SK-N-SH (cell line): ENCODE measurements at regions not wholly inside any gene's neighbourhood (a gene's known extent, or its start where the extent isn't known, plus 50 kb on each side); places are given as distances from the start of the nearest gene placed in this dataset.

Experiments
- CTCF ChIA-PET: fragments of 300-600, 350-600 bp; formaldehyde crosslinking; extraction: SDS; loops from one replicate; lab custom pipeline; 2021; lab: Yijun Ruan, JAX
- POLR2A ChIA-PET: fragments of 350-600 bp; sonication (Branson Sonifier 250); formaldehyde crosslinking; extraction: SDS; loops from one replicate; lab custom pipeline; 2020; ENCODE audit warnings: antibody characterized with exemption, inconsistent platforms; lab: Yijun Ruan, JAX
- DNase-seq: peaks from one replicate; pipeline ENCODE4 v3.0.0; 2012
- H2AFZ ChIP-seq: fragments of 200-600 bp; sonication (generic); 2 replicates; pipeline ENCODE4 v1.8.1; 2016; ENCODE audit warnings: antibody characterized with exemption, mild to moderate bottlenecking, low read depth
- H3F3A ChIP-seq: fragments of 200-600 bp; sonication (generic); replicated peaks from 2 replicates; pipeline ENCODE3; 2016; ENCODE audit warnings: antibody characterized with exemption, mild to moderate bottlenecking; ENCODE audit not compliant: insufficient read depth
- H3K27ac ChIP-seq, 2 experiments: fragments of 200-500 bp in 1 of 2; fragments of 200-600 bp in 1 of 2; sonication (Bioruptor generic) in 1 of 2; sonication (generic), shearing (Covaris generic) in 1 of 2; 2 replicates each; pipeline versions ENCODE4 v1.5.1 to v1.6.1; 2014 to 2016; ENCODE audit warnings: low read depth in 2 of 2, inconsistent platforms in 1 of 2, low read length in 1 of 2, mild to moderate bottlenecking in 1 of 2, mixed read lengths in 1 of 2
- H3K27me3 ChIP-seq: fragments of 200-600 bp; sonication (generic), shearing (Covaris generic); 2 replicates; pipeline ENCODE4 v1.6.1; 2016; ENCODE audit warnings: mixed run types; ENCODE audit not compliant: insufficient read depth
- H3K36me3 ChIP-seq, 2 experiments: fragments of 200-500 bp in 1 of 2; fragments of 200-600 bp in 1 of 2; sonication (Bioruptor generic) in 1 of 2; sonication (generic) in 1 of 2; replicated peaks in 1 of 2; 2 replicates each; pipeline versions ENCODE3 to v1.5.1; 2014 to 2016; ENCODE audit warnings: low read length in 1 of 2, mild to moderate bottlenecking in 1 of 2; ENCODE audit not compliant: insufficient read depth in 2 of 2, control insufficient read depth in 1 of 2
- H3K4me1 ChIP-seq, 2 experiments: fragments of 200-500 bp in 1 of 2; fragments of 200-600 bp in 1 of 2; sonication (Bioruptor generic) in 1 of 2; sonication (generic), shearing (Covaris generic) in 1 of 2; 2 replicates each; pipeline versions ENCODE4 v1.5.1 to v1.6.1; 2014 to 2016; ENCODE audit warnings: low read depth in 1 of 2, low read length in 1 of 2, mixed run types in 1 of 2; ENCODE audit not compliant: insufficient read depth in 2 of 2, control insufficient read depth in 1 of 2
- H3K4me2 ChIP-seq: fragments of 200-600 bp; sonication (generic), shearing (Covaris generic); 2 replicates; pipeline ENCODE4 v1.6.1; 2017; ENCODE audit warnings: mixed run types
- H3K4me3 ChIP-seq, 2 experiments: fragments of 200-500 bp in 1 of 2; fragments of 200-600 bp in 1 of 2; sonication (Bioruptor generic) in 1 of 2; sonication (generic), shearing (Covaris generic) in 1 of 2; 2 replicates each; pipeline versions ENCODE4 v1.5.1 to v1.8.1; 2014 to 2016; ENCODE audit warnings: low read depth in 2 of 2, inconsistent platforms in 1 of 2, low read length in 1 of 2, mild to moderate bottlenecking in 1 of 2, mixed read lengths in 1 of 2, moderate library complexity in 1 of 2
- H3K79me2 ChIP-seq: fragments of 200-600 bp; sonication (generic); 2 replicates; pipeline ENCODE4 v1.8.1; 2017; ENCODE audit warnings: mild to moderate bottlenecking; ENCODE audit not compliant: insufficient read depth
- H3K9ac ChIP-seq: fragments of 200-600 bp; sonication (generic); 2 replicates; pipeline ENCODE4 v1.6.1; 2017; ENCODE audit warnings: mixed run types
- H3K9me2 ChIP-seq: fragments of 200-600 bp; sonication (generic); 2 replicates; pipeline ENCODE4 v1.6.1; 2017; ENCODE audit warnings: mixed run types
- H3K9me3 ChIP-seq: fragments of 200-600 bp; sonication (generic); 2 replicates; pipeline ENCODE4 v1.6.1; 2017; ENCODE audit warnings: mixed run types, mild to moderate bottlenecking, moderate library complexity
- H4K20me1 ChIP-seq: fragments of 200-600 bp; sonication (generic); 2 replicates; pipeline ENCODE4 v1.6.1; 2017; ENCODE audit warnings: mild to moderate bottlenecking, mixed run types; ENCODE audit not compliant: insufficient read depth
- ELF1 ChIP-seq: IDR thresholded peaks from 2 replicates; pipeline ENCODE4 v1.4.0; 2012
- FOSL2 ChIP-seq: IDR thresholded peaks from 2 replicates; pipeline ENCODE4 v1.4.0; 2012; ENCODE audit warnings: low read depth, mild to moderate bottlenecking, moderate library complexity, borderline replicate concordance
- FOXJ3 ChIP-seq: sonication (generic); formaldehyde crosslinking; IDR thresholded peaks from 2 replicates; pipeline ENCODE4 v1.5.1; 2020; ENCODE audit warnings: mild to moderate bottlenecking, missing genetic modification reagents
- GABPA ChIP-seq: IDR thresholded peaks from 2 replicates; pipeline ENCODE4 v1.4.0; 2012; ENCODE audit warnings: low read depth, mild to moderate bottlenecking
- GATA2 ChIP-seq: sonication (generic); formaldehyde crosslinking; IDR thresholded peaks from 2 replicates; pipeline ENCODE4 v1.5.0; 2020; ENCODE audit warnings: mild to moderate bottlenecking, missing genetic modification reagents
- JUND ChIP-seq: IDR thresholded peaks from 2 replicates; pipeline ENCODE4 v1.4.0; 2012
- POLR2AphosphoS5 ChIP-seq: IDR thresholded peaks from 2 replicates; pipeline ENCODE4 v1.6.1; 2012; ENCODE audit warnings: low read depth, low read length
- RXRA ChIP-seq: IDR thresholded peaks from 2 replicates; pipeline ENCODE4 v1.4.0; 2012; ENCODE audit warnings: low read depth, mild to moderate bottlenecking, borderline replicate concordance
- SIN3A ChIP-seq: IDR thresholded peaks from 2 replicates; pipeline ENCODE4 v1.6.1; 2012; ENCODE audit warnings: low read depth, mild to moderate bottlenecking, low read length, moderate library complexity, borderline replicate concordance
- SMC3 ChIP-seq: IDR thresholded peaks from 2 replicates; pipeline ENCODE4 v1.6.1; 2012; ENCODE audit warnings: low read depth, low read length, improper control_type of control experiment
- TAF1 ChIP-seq: IDR thresholded peaks from 2 replicates; pipeline ENCODE4 v1.6.1; 2012; ENCODE audit warnings: low read depth, mild to moderate bottlenecking, low read length, moderate library complexity, borderline replicate concordance
- TCF12 ChIP-seq: IDR thresholded peaks from 2 replicates; pipeline ENCODE4 v1.4.0; 2012
- WGBS: methylation state at CpG from one replicate; pipeline ENCODE4 v1.1.6; 2017; ENCODE audit warnings: low lambda C conversion rate; 5-methylcytosine and 5-hydroxymethylcytosine counted together
- TF ChIP-seq, protein P1 (sequence below): IDR thresholded peaks from 2 replicates; pipeline ENCODE4 v1.6.1; 2012; ENCODE audit warnings: mild to moderate bottlenecking, low read depth, low read length, moderate library complexity
- TF ChIP-seq, protein P2 (sequence below): fragments of 150-350 bp; IDR thresholded peaks from 2 replicates; pipeline ENCODE4 v1.6.1; 2017; ENCODE audit warnings: antibody characterized with exemption, low read length, low read depth, borderline replicate concordance
- TF ChIP-seq, protein P3 (sequence below): IDR thresholded peaks from 2 replicates; pipeline ENCODE4 v1.4.0; 2012; ENCODE audit warnings: low read depth, borderline replicate concordance
- TF ChIP-seq, protein P4 (sequence below): IDR thresholded peaks from 2 replicates; pipeline ENCODE4; 2012
- TF ChIP-seq, protein P5 (sequence below): IDR thresholded peaks from 2 replicates; pipeline ENCODE4 v1.4.0; 2012; ENCODE audit warnings: low read depth, borderline replicate concordance
- TF ChIP-seq, protein P6 (sequence below): fragments of 200-600 bp; sonication (generic); IDR thresholded peaks from 2 replicates; pipeline ENCODE4 v1.6.1; 2017; ENCODE audit warnings: antibody characterized with exemption, mild to moderate bottlenecking, moderate library complexity

DNA sequence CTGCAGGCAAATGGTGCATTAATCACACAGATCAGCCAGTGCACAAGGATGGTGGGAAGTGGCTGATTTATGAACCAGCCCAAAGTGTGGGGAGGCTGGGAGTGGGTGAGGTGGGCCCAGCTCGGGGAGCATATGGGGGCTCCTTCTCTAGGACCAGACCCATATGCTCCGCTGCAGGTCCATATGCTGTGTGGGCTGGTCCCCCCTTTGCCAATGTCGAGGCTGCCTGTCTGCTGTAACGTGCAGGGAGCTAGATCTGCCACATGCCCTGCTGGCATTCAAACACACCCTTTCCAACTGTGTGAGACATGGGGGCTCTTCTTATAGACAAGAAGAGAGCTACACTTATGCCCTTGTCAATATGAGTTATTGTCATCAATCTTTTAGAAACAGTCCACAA is 566.3 kb downstream of the DHX35 start:
- Histone ChIP-seq H3F3A (no peaks in the 10 kb centered on the region), H3K4me3 (no peak overlapping the region), H4K20me1 (no peaks in the 10 kb centered on the region), H2AFZ (no peak overlapping the region), H3K27me3 (no peaks in the 10 kb centered on the region), H3K79me2 (no peaks in the 10 kb centered on the region), H3K4me1 (peaks cover 0 to 2% of the 10 kb centered on the region in 2 experiments; a peak in 1 of 4 replicates), H3K9me3 (no peaks in the 10 kb centered on the region)
- POLR2A ChIA-PET = no interaction called here
- TF ChIP-seq, protein P1, sequence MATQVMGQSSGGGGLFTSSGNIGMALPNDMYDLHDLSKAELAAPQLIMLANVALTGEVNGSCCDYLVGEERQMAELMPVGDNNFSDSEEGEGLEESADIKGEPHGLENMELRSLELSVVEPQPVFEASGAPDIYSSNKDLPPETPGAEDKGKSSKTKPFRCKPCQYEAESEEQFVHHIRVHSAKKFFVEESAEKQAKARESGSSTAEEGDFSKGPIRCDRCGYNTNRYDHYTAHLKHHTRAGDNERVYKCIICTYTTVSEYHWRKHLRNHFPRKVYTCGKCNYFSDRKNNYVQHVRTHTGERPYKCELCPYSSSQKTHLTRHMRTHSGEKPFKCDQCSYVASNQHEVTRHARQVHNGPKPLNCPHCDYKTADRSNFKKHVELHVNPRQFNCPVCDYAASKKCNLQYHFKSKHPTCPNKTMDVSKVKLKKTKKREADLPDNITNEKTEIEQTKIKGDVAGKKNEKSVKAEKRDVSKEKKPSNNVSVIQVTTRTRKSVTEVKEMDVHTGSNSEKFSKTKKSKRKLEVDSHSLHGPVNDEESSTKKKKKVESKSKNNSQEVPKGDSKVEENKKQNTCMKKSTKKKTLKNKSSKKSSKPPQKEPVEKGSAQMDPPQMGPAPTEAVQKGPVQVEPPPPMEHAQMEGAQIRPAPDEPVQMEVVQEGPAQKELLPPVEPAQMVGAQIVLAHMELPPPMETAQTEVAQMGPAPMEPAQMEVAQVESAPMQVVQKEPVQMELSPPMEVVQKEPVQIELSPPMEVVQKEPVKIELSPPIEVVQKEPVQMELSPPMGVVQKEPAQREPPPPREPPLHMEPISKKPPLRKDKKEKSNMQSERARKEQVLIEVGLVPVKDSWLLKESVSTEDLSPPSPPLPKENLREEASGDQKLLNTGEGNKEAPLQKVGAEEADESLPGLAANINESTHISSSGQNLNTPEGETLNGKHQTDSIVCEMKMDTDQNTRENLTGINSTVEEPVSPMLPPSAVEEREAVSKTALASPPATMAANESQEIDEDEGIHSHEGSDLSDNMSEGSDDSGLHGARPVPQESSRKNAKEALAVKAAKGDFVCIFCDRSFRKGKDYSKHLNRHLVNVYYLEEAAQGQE = no peak
- TF ChIP-seq, protein P2, sequence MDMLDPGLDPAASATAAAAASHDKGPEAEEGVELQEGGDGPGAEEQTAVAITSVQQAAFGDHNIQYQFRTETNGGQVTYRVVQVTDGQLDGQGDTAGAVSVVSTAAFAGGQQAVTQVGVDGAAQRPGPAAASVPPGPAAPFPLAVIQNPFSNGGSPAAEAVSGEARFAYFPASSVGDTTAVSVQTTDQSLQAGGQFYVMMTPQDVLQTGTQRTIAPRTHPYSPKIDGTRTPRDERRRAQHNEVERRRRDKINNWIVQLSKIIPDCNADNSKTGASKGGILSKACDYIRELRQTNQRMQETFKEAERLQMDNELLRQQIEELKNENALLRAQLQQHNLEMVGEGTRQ = no peak
- TF ChIP-seq SMC3 (no peak), ELF1 (no peak), RXRA (no peak), POLR2AphosphoS5 (no peak), TCF12 (no peak), GATA2 (CRISPR knock-in tag) (no peak), JUND (no peak), FOSL2 (no peak), FOXJ3 (CRISPR knock-in tag) (no peak), TAF1 (no peak), GABPA (no peak), SIN3A (no peak)
- TF ChIP-seq, protein P3, sequence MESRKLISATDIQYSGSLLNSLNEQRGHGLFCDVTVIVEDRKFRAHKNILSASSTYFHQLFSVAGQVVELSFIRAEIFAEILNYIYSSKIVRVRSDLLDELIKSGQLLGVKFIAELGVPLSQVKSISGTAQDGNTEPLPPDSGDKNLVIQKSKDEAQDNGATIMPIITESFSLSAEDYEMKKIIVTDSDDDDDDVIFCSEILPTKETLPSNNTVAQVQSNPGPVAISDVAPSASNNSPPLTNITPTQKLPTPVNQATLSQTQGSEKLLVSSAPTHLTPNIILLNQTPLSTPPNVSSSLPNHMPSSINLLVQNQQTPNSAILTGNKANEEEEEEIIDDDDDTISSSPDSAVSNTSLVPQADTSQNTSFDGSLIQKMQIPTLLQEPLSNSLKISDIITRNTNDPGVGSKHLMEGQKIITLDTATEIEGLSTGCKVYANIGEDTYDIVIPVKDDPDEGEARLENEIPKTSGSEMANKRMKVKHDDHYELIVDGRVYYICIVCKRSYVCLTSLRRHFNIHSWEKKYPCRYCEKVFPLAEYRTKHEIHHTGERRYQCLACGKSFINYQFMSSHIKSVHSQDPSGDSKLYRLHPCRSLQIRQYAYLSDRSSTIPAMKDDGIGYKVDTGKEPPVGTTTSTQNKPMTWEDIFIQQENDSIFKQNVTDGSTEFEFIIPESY = no peak
- TF ChIP-seq, protein P4, sequence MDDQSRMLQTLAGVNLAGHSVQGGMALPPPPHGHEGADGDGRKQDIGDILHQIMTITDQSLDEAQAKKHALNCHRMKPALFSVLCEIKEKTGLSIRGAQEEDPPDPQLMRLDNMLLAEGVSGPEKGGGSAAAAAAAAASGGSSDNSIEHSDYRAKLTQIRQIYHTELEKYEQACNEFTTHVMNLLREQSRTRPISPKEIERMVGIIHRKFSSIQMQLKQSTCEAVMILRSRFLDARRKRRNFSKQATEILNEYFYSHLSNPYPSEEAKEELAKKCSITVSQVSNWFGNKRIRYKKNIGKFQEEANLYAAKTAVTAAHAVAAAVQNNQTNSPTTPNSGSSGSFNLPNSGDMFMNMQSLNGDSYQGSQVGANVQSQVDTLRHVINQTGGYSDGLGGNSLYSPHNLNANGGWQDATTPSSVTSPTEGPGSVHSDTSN = no peak
- TF ChIP-seq, protein P5, sequence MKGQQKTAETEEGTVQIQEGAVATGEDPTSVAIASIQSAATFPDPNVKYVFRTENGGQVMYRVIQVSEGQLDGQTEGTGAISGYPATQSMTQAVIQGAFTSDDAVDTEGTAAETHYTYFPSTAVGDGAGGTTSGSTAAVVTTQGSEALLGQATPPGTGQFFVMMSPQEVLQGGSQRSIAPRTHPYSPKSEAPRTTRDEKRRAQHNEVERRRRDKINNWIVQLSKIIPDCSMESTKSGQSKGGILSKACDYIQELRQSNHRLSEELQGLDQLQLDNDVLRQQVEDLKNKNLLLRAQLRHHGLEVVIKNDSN = no peak
- TF ChIP-seq, protein P6, sequence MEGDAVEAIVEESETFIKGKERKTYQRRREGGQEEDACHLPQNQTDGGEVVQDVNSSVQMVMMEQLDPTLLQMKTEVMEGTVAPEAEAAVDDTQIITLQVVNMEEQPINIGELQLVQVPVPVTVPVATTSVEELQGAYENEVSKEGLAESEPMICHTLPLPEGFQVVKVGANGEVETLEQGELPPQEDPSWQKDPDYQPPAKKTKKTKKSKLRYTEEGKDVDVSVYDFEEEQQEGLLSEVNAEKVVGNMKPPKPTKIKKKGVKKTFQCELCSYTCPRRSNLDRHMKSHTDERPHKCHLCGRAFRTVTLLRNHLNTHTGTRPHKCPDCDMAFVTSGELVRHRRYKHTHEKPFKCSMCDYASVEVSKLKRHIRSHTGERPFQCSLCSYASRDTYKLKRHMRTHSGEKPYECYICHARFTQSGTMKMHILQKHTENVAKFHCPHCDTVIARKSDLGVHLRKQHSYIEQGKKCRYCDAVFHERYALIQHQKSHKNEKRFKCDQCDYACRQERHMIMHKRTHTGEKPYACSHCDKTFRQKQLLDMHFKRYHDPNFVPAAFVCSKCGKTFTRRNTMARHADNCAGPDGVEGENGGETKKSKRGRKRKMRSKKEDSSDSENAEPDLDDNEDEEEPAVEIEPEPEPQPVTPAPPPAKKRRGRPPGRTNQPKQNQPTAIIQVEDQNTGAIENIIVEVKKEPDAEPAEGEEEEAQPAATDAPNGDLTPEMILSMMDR = no peak
- TF ChIP-seq, all 33 proteins: peak for 0
- H3K9me2 ChIP-seq = no peaks in the 10 kb centered on the region
- CTCF ChIA-PET = no interaction called here
- no peak for DNase-seq
- WGBS = 29% methylated on average over 4 of the region's 4 CpGs
- H3K36me3 ChIP-seq = no peaks in the 10 kb centered on the region
- H3K9ac ChIP-seq = no peak overlapping the region
- no peak overlapping the region for H3K4me2 ChIP-seq
- no peak overlapping the region for H3K27ac ChIP-seq
